Raji (cell line): ENCODE measurements at regions not wholly inside any gene's neighbourhood (a gene's known extent, or its start where the extent isn't known, plus 50 kb on each side); places are given as distances from the start of the nearest gene placed in this dataset.

Source experiments
- POLR2A ChIP-seq: IDR thresholded peaks from 2 replicates; pipeline ENCODE4 v1.6.1; 2011; ENCODE audit warnings: low read depth, low read length, control low read depth; ENCODE audit not compliant: insufficient read depth

GRCh38 chr5:17690473-17690872, 56.2 kb downstream of the TAF11L14 start:
- no peak for TF ChIP-seq POLR2A

GRCh38 chr5:17691762-17692161, 57.5 kb downstream of the TAF11L14 start:
- no peak for TF ChIP-seq POLR2A

GRCh38 chr5:17694371-17694770, 60.1 kb downstream of the TAF11L14 start:
- no peak for TF ChIP-seq POLR2A

GRCh38 chr5:17694914-17695313, 60.7 kb downstream of the TAF11L14 start:
- TF ChIP-seq POLR2A: no peak

GRCh38 chr5:17696627-17697026, 62.4 kb downstream of the TAF11L14 start:
- no peak for TF ChIP-seq POLR2A

- no peak for TF ChIP-seq POLR2A
Measured at GRCh38 chr5:17697671-17698070, 63.4 kb downstream of the TAF11L14 start.

- no peak for TF ChIP-seq POLR2A
Measured at GRCh38 chr5:17709011-17709710, 74.9 kb downstream of the TAF11L14 start.

GRCh38 chr5:17713301-17713700, 79.0 kb downstream of the TAF11L14 start:
- TF ChIP-seq POLR2A: no peak

- no peak for TF ChIP-seq POLR2A
Measured at GRCh38 chr5:17714186-17714585, 79.9 kb downstream of the TAF11L14 start.

GRCh38 chr5:17719592-17719991, 85.3 kb downstream of the TAF11L14 start:
- no peak for TF ChIP-seq POLR2A

GRCh38 chr5:17720071-17720470, 85.8 kb downstream of the TAF11L14 start:
- TF ChIP-seq POLR2A: no peak

GRCh38 chr5:17723876-17724275, 89.6 kb downstream of the TAF11L14 start:
- TF ChIP-seq POLR2A: no peak

GRCh38 chr5:17727098-17727497, 92.8 kb downstream of the TAF11L14 start:
- no peak for TF ChIP-seq POLR2A

GRCh38 chr5:17730421-17730820, 96.2 kb downstream of the TAF11L14 start:
- TF ChIP-seq POLR2A: no peak

GRCh38 chr5:17732351-17732923, 98.2 kb downstream of the TAF11L14 start:
- TF ChIP-seq POLR2A: no peak

- TF ChIP-seq POLR2A: no peak
Measured at GRCh38 chr5:17734011-17734410, 99.8 kb downstream of the TAF11L14 start.

GRCh38 chr5:17735761-17736160, 101.5 kb downstream of the TAF11L14 start:
- no peak for TF ChIP-seq POLR2A
